ENCODE measurements at regions not wholly inside any gene's neighbourhood (a gene's known extent, or its start where the extent isn't known, plus 50 kb on each side); places are given as distances from the start of the nearest gene placed in this dataset.

DNA sequence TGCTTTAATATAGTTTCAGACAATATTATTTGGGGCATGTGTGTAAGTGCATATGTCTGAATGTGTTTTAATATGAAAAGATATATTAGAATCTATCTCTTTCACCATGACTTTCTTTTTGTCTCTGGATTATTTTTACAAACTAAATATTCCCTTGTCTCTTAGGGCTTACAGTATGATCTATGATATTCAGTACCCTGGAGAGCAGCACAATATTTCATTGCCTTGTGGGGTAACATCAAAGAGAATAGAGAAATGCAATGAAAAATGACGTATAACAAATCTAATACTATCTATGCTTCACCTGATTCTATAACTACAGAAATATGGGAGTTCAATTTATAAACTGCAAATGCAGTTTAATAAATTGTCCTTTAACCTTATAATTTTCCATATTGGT is 2084.5 kb downstream of the MRPL39 start:
- H3K27ac ChIP-seq = no peak overlapping the region
- DNase-seq (ENCODE audit: low spot score) = no peak
- ChIA-PET CTCF (no interaction called here), POLR2A (ENCODE audit: low non-redundant PET) (no interaction called here)
- TF ChIP-seq, protein P1, sequence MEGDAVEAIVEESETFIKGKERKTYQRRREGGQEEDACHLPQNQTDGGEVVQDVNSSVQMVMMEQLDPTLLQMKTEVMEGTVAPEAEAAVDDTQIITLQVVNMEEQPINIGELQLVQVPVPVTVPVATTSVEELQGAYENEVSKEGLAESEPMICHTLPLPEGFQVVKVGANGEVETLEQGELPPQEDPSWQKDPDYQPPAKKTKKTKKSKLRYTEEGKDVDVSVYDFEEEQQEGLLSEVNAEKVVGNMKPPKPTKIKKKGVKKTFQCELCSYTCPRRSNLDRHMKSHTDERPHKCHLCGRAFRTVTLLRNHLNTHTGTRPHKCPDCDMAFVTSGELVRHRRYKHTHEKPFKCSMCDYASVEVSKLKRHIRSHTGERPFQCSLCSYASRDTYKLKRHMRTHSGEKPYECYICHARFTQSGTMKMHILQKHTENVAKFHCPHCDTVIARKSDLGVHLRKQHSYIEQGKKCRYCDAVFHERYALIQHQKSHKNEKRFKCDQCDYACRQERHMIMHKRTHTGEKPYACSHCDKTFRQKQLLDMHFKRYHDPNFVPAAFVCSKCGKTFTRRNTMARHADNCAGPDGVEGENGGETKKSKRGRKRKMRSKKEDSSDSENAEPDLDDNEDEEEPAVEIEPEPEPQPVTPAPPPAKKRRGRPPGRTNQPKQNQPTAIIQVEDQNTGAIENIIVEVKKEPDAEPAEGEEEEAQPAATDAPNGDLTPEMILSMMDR (conservative IDR thresholded peaks at IDR 0.05; ENCODE audit: low read depth) = no peak

DNA sequence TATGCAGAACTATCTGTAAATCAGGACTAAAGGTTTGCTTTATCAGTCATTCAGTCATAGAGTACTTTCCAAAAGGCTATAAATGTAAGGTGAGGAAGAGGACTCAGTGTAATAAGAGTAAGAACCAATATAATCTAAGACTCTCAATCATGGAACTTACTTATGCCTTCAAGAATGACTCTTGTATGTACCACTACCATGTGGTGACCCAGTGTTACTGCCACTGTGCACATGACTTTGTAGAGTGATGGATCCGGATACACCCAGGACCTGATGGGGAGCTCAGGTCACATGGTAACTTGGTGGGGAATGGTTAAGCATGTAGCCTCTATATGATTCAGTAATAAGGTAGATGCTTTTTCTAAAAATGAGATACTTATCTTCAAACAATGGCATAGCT is 2099.8 kb downstream of the MRPL39 start:
- ChIA-PET CTCF (no interaction called here), POLR2A (ENCODE audit: low non-redundant PET) (no interaction called here)
- DNase-seq (ENCODE audit: low spot score) = no peak
- H3K27ac ChIP-seq = no peak overlapping the region
- TF ChIP-seq, protein P1 (conservative IDR thresholded peaks at IDR 0.05; ENCODE audit: low read depth) = no peak

DNA sequence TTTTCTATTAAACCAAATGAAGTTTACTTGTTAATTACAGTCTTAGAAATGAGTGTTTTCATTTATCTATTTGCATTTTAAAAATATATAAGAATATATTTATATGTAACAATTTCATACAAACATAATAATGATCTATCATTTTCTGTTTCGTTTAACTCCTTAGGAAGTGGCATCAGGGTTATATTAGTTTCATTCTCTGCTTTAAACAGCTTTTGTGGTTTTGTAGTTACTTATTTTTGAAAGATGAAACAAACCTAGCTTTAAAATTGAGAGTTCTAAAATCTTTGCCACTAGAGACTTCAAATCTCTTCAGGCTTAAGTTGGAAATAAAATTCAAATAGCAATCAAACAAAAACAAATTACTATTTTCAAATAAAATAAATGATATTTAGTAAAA is 2110.6 kb downstream of the MRPL39 start:
- POLR2A ChIA-PET (ENCODE audit: low non-redundant PET) = no interaction called here
- H3K27ac ChIP-seq = no peak overlapping the region
- TF ChIP-seq, protein P1 (conservative IDR thresholded peaks at IDR 0.05; ENCODE audit: low read depth) = no peak
- no peak for DNase-seq (ENCODE audit: low spot score)
- CTCF ChIA-PET = interaction anchor here (0.7 kb wide), 1 partner anchor 297 kb away, joined by 3 read pairs; no protein-coding TSS in a partner anchor

- ChIA-PET CTCF (interaction anchor here (0.6 kb wide), 1 partner anchor 999 kb away, joined by 3 read pairs; no protein-coding TSS in a partner anchor), POLR2A (ENCODE audit: low non-redundant PET) (no interaction called here)
- TF ChIP-seq, protein P1 (conservative IDR thresholded peaks at IDR 0.05; ENCODE audit: low read depth) = no peak
- H3K27ac ChIP-seq = no peak overlapping the region
- DNase-seq (ENCODE audit: low spot score) = no peak
Measured at GRCh38 chr21:23488245-23488644, 2119.0 kb downstream of the MRPL39 start.

- CTCF ChIA-PET = no interaction called here
- POLR2A ChIA-PET (ENCODE audit: low non-redundant PET) = no interaction called here
- no peak for DNase-seq (ENCODE audit: low spot score)
- TF ChIP-seq, protein P1 (conservative IDR thresholded peaks at IDR 0.05; ENCODE audit: low read depth) = no peak
- H3K27ac ChIP-seq = no peak overlapping the region
Measured at GRCh38 chr21:23480591-23481270, 2126.6 kb downstream of the MRPL39 start.

DNA sequence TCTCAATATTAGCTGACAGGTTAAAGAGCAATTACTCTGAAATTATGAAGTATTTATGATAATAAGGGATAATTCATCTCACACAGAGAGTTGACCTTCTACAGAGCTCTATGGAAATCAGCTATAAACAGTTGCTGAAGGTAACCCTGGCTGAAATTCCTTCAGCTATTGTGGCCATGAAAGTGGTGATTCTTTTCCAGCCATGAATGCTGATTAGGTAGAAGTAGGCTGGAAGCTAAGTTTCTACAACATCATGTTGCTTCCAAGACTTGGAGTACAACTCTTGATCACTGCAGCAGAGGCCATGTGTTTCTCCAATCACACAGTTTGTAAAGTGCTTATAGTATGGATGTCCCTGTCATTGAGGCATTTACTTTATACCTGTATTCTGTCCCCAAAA is 2128.9 kb downstream of the MRPL39 start:
- ChIA-PET POLR2A (ENCODE audit: low non-redundant PET) (no interaction called here), CTCF (no interaction called here)
- no peak overlapping the region for H3K27ac ChIP-seq
- DNase-seq (ENCODE audit: low spot score) = no peak
- TF ChIP-seq, protein P1 (conservative IDR thresholded peaks at IDR 0.05; ENCODE audit: low read depth) = no peak

Measured in RWPE1 (cell line).